GM18507 (cell line): ENCODE measurements at regions not wholly inside any gene's neighbourhood (a gene's known extent, or its start where the extent isn't known, plus 50 kb on each side); places are given as distances from the start of the nearest gene placed in this dataset.
"Not testable (repeated sequence)": the region's sequence is repeated elsewhere in the genome, so short reads cannot be mapped to it uniquely, and the experiment has no call there.

ENCODE experiments used
- DNase-seq: peaks from one replicate; pipeline ENCODE4 v3.0.0; 2011; ENCODE audit warnings: low read depth; ENCODE audit not compliant: insufficient read length; ENCODE audit errors: extremely low spot score
- FAIRE-seq: peaks from 2 replicates; lab custom pipeline; 2011; peaks lifted over from hg19 to GRCh38; lab: Jason Lieb, UNC

GRCh38 chr2:194706179-194706578 lies 950.8 kb upstream of the SLC39A10 start:
- FAIRE-seq (no peak), DNase-seq (no peak)

DNA sequence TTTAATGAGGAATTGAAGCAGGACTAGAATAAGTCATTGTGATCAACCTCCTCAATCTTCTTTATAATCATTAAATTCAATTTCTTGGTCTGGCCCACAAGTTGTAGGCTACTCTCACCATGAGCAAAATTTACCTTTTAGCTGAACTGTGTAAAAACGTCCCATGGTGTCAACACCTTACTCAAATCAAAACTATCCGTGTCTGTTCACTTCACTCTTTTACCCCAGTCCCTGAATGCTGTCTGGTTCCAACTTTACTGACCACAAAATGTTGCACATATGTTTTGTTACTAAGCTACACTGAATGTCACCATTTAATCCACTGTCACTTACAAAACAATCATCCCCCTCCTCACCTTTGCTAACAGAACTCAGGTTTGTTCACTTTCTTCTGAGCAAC lies 951.6 kb upstream of the SLC39A10 start:
- FAIRE-seq = no peak
- DNase-seq = no peak

DNA sequence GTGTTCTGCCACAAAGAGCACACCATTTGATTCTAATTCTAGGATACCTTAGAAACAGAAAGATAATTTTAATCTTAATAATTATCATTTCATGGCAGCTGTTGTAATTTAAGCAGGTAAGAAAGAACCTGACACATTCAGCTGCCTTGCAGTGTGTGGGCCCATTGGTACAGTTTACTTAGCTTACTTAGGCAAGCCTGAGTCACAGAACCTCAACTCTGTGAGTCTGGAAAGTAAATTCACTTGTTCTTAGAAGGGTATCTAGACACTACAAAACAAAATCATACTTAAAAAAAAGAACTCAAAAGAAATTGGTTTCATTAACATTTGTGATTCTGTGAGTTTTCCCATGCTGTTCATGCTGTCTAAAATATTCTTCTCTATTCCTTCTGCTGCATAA lies 956.3 kb upstream of the SLC39A10 start:
- no peak for DNase-seq
- no peak for FAIRE-seq

- no peak for FAIRE-seq
- DNase-seq = no peak
These were observed 956.9 kb upstream of the SLC39A10 start for GRCh38 chr2:194700116-194700515.

GRCh38 chr2:194698012-194698411 lies 959.0 kb upstream of the SLC39A10 start:
- no peak for FAIRE-seq
- DNase-seq = no peak

- FAIRE-seq = no peak
- no peak for DNase-seq
These were observed 959.6 kb upstream of the SLC39A10 start for GRCh38 chr2:194697439-194697838.

DNA sequence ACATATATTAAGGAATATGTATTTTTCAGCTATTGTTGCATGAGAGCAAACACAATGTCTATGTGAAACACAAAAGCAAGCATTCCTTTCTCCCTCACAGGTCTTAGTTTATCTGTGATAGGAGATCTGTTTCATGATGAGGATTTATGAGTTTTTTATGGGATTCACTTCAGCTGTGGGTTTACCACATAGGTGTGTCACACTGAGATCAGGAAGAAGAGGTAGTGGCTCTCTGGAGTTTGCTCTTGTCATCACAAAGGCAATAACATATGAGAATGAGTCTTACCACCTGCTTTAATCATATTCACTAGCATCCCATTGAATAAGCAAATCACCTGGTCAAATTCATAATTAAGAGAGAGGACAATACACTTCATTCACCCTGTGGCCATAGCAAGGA lies 960.3 kb upstream of the SLC39A10 start:
- no peak for DNase-seq
- no peak for FAIRE-seq

GRCh38 chr2:194686569-194686968 lies 970.5 kb upstream of the SLC39A10 start:
- DNase-seq = no peak
- no peak for FAIRE-seq

- DNase-seq = no peak
- FAIRE-seq = no peak
These were observed 983.0 kb upstream of the SLC39A10 start for GRCh38 chr2:194674043-194674442.

DNA sequence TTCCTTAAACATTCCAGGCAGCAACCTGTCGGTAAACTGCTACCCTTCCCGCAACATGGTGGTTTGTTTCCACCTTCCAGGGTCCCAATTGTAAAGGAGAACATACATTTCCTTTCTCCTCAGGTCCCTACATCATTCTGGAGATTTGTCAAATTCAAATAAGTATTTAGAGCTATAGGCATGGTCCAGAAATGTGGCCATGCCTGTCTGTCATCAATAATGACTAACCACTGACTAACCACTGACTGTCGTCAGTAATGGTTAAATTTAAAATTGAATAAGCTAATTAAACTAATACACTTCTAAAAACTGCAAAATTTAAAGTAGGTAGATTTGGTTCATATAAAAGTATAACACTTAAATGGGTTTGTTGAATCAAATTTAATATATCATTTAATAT lies 984.0 kb upstream of the SLC39A10 start:
- FAIRE-seq (no peak), DNase-seq (no peak)

- no peak for DNase-seq
- no peak for FAIRE-seq
These were observed 995.6 kb upstream of the SLC39A10 start for GRCh38 chr2:194661431-194661830.

DNA sequence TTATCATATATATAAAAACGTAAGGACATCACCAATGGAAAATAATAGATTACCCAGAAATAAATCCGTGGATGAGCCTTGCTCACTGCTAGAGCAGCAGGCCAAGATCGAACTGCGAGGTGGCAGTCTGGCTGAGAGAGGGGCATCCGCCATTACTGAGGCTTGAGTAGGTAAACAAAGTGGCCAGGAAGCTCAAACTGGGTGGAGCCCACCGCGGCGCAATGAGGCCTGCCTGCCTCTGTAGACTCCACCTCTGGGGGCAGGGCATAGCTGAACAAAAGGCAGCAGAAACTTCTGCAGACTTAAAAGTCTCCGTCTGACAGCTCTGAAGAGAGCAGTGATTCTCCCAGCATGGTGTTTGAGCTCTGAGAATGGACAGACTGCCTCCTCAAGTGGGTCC lies 1018.0 kb upstream of the SLC39A10 start:
- DNase-seq, FAIRE-seq: not testable (repeated sequence)

DNA sequence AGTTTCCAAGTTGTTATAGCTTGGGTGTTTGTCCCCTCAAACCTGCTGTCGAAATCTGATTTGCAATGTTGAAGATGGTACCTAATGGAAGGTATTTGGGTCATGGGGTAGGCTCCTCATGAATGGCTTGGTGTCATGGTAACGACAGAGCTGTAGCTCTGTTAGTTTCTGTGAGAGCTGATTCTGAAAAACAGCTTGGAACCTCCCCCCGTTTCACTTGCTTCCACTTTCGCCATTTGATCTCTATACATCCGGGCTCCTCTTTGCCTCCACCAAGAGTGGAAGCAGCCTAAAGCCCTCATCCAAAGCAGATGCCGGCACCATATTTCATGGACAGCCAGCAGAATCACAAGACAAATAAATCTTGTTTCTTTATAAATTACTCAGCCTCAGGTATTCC lies 1035.1 kb upstream of the SLC39A10 start:
- DNase-seq (no peak), FAIRE-seq (no peak)

DNA sequence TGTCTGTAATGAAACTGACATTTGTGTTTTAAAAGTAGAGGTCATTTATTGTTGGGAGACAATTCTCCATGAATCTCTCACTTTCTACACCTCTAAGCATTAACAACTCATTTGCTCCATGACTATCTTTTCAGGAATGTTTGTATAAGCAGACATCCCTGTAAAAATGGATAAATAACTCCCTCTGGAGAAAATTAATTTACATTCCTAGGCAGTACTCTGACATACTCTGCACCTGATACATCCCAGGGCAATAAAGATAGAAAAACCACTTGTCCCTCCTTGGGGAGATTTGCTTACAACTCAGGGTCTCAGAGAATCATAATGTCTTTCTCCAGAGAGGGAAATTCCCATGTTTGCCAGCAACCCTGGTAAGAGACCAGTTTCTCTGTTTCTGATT lies 1037.7 kb upstream of the SLC39A10 start:
- FAIRE-seq (no peak), DNase-seq (no peak)

- FAIRE-seq = no peak
- no peak for DNase-seq
These were observed 1038.6 kb upstream of the SLC39A10 start for GRCh38 chr2:194618432-194618831.

- FAIRE-seq = peak; percentile 68
- no peak for DNase-seq
These were observed 1040.7 kb upstream of the SLC39A10 start for GRCh38 chr2:194616334-194616733.

- DNase-seq = no peak
- no peak for FAIRE-seq
These were observed 1046.7 kb upstream of the SLC39A10 start for GRCh38 chr2:194610297-194610696.

DNA sequence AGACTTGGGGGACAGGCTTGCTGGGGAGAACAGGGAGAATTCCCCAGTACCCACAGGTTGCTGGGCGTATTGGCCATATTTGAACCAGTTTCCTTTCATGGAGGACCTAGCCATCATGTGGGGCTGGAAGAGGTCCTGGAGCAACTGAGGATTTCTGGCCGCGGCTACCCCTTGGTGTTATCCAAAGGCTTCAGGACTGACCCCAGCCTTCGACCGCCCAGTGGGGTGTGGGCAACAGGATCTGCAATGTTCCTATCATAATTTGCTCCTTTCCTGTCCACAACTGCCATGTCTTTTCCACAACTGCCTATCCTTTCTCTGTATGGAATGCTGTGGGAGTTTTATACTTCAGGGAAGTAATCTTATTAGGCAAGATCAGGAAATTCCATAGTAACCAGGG lies 1053.6 kb upstream of the SLC39A10 start:
- DNase-seq = no peak
- no peak for FAIRE-seq

- DNase-seq = no peak
- FAIRE-seq = no peak
These were observed 1054.3 kb upstream of the SLC39A10 start for GRCh38 chr2:194602750-194603149.

- FAIRE-seq = no peak
- no peak for DNase-seq
These were observed 1065.8 kb upstream of the SLC39A10 start for GRCh38 chr2:194591192-194591591.

DNA sequence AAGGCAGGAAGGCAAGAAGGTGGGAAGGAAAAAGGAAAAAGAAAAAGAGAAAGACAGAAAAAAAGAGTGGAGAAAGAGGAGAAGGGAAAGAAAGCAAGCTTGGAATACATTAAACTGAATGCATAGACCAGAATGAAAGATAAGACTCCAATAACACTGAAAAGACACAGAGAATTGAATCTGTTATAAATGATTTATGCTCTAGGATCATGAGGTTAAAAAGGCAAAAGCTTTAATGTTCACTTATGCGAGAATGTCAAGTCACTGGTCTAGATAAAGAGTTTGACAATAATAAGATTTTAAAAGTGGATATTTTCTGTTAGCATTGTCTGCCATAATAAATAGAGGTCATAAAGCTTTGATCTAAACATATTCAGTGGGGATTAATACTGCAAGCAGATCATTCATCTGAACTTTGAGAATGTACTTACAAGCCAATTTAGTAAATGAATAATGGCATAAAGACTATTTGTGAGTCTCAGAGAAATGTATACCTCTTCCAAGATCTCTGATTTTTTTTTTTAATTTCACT lies 1069.2 kb upstream of the SLC39A10 start:
- FAIRE-seq (no peak), DNase-seq (no peak)

- no peak for DNase-seq
- FAIRE-seq = no peak
These were observed 1089.4 kb upstream of the SLC39A10 start for GRCh38 chr2:194567661-194568017.
